CD14-positive monocyte (primary cell): ENCODE measurements at regions not wholly inside any gene's neighbourhood (a gene's known extent, or its start where the extent isn't known, plus 50 kb on each side); places are given as distances from the start of the nearest gene placed in this dataset.

ENCODE experiments used
- DNase-seq, 3 donors: peaks; one replicate each; pipeline ENCODE4 v3.0.0-alpha.2; 2011 to 2022
- H2AFZ ChIP-seq: 2 replicates; pipeline ENCODE4 v1.6.0; 2012; ENCODE audit warnings: mild to moderate bottlenecking, low read depth, low read length, inconsistent platforms; ENCODE audit not compliant: insufficient read depth, poor library complexity, severe bottlenecking
- H3K27ac ChIP-seq, 2 donors: 1 replicate in 1 of 2; 2 replicates in 1 of 2; pipeline ENCODE4 v1.5.1; 2012 to 2013; ENCODE audit warnings: low read length in 2 of 2, control low read depth in 1 of 2, inconsistent platforms in 1 of 2, low read depth in 1 of 2, mild to moderate bottlenecking in 1 of 2
- H3K27me3 ChIP-seq, 2 donors: one replicate each; pipeline versions ENCODE4 v1.6.0 to v1.6.1; 2011 to 2013; ENCODE audit warnings: low read length in 2 of 2; ENCODE audit not compliant: control insufficient read depth in 2 of 2, insufficient read depth in 2 of 2
- H3K36me3 ChIP-seq, 2 donors: replicated peaks in 1 of 2; 1 replicate in 1 of 2; 2 replicates in 1 of 2; pipeline versions ENCODE4 v1.5.1 to v1.6.1; 2012 to 2013; ENCODE audit warnings: low read length in 2 of 2, control low read depth in 1 of 2, inconsistent platforms in 1 of 2, mild to moderate bottlenecking in 1 of 2; ENCODE audit not compliant: insufficient read depth in 2 of 2, control insufficient read depth in 1 of 2
- H3K4me1 ChIP-seq, 2 donors: 1 replicate in 1 of 2; 2 replicates in 1 of 2; pipeline versions ENCODE4 v1.5.1 to v1.6.1; 2012 to 2013; ENCODE audit warnings: low read length in 2 of 2, control low read depth in 1 of 2, inconsistent platforms in 1 of 2, mild to moderate bottlenecking in 1 of 2, moderate library complexity in 1 of 2; ENCODE audit not compliant: insufficient read depth in 2 of 2, control insufficient read depth in 1 of 2
- H3K4me2 ChIP-seq: replicated peaks from 2 replicates; pipeline ENCODE3; 2012; ENCODE audit warnings: low read length, moderate library complexity, mild to moderate bottlenecking; ENCODE audit not compliant: poor library complexity, severe bottlenecking; ENCODE audit errors: extremely low read depth
- H3K4me3 ChIP-seq, 3 experiments: fragments of 200-600 bp in 1 of 3; sonication (generic) in 1 of 3; replicated peaks in 1 of 3; 1 replicate in 2 of 3; 2 replicates in 1 of 3; pipeline ENCODE4 v1.5.1; 2011 to 2013; ENCODE audit warnings: low read length in 3 of 3, mild to moderate bottlenecking in 3 of 3, control low read depth in 2 of 3, low read depth in 2 of 3, inconsistent platforms in 1 of 3, moderate library complexity in 1 of 3
- H3K79me2 ChIP-seq: 2 replicates; pipeline ENCODE4 v1.6.0; 2012; ENCODE audit warnings: mild to moderate bottlenecking, control low read depth, inconsistent platforms, low read length, moderate library complexity; ENCODE audit not compliant: insufficient read depth
- H3K9ac ChIP-seq: 2 replicates; pipeline ENCODE4 v1.6.0; 2017; ENCODE audit warnings: low read length, mild to moderate bottlenecking; ENCODE audit not compliant: insufficient read depth, poor library complexity, severe bottlenecking
- H3K9me3 ChIP-seq, 2 donors: replicated peaks in 1 of 2; 1 replicate in 1 of 2; 2 replicates in 1 of 2; pipeline versions ENCODE4 v1.5.1 to v1.6.1; 2012 to 2013; ENCODE audit warnings: low read length in 2 of 2, control low read depth in 1 of 2; ENCODE audit not compliant: control insufficient read depth in 1 of 2, insufficient read depth in 1 of 2
- H4K20me1 ChIP-seq: 2 replicates; pipeline ENCODE4 v1.6.0; 2012; ENCODE audit warnings: mild to moderate bottlenecking, low read length, control low read depth, moderate library complexity; ENCODE audit not compliant: insufficient read depth
- H3K27ac Mint-ChIP-seq, 7 donors: one replicate each; pipeline ENCODE4 v1.8.0; 2020; ENCODE audit warnings: mild to moderate bottlenecking in 7 of 7, mixed read lengths in 7 of 7, moderate library complexity in 6 of 7, inconsistent platforms in 2 of 7
- H3K27me3 Mint-ChIP-seq, 3 donors: one replicate each; pipeline ENCODE4 v1.8.0; 2021 to 2022; ENCODE audit warnings: low read depth in 3 of 3, mild to moderate bottlenecking in 3 of 3, mixed read lengths in 3 of 3, moderate library complexity in 3 of 3, inconsistent platforms in 1 of 3
- H3K36me3 Mint-ChIP-seq, 2 donors: one replicate each; pipeline ENCODE4 v1.8.0; 2020; ENCODE audit warnings: mixed read lengths in 2 of 2, inconsistent platforms in 1 of 2, mild to moderate bottlenecking in 1 of 2
- H3K4me1 Mint-ChIP-seq: one replicate; pipeline ENCODE4 v1.8.0; 2020; ENCODE audit warnings: mild to moderate bottlenecking, mixed read lengths
- H3K4me3 Mint-ChIP-seq, 2 donors: one replicate each; pipeline ENCODE4 v1.8.0; 2020; ENCODE audit warnings: mild to moderate bottlenecking in 2 of 2, mixed read lengths in 2 of 2, moderate library complexity in 1 of 2
- H3K9me3 Mint-ChIP-seq, 7 donors: one replicate each; pipeline ENCODE4 v1.8.0; 2020 to 2022; ENCODE audit warnings: mixed read lengths in 7 of 7, mild to moderate bottlenecking in 6 of 7, moderate library complexity in 6 of 7, inconsistent platforms in 2 of 7
- WGBS: methylation state at CpG from one replicate; pipeline ENCODE4 v1.1.5; 2013; ENCODE audit warnings: missing lambda C conversion rate; ENCODE audit not compliant: insufficient coverage; 5-methylcytosine and 5-hydroxymethylcytosine counted together
- intact Hi-C, 2 donors: fragments of 100-400 bp; cut with micrococcal nuclease; formaldehyde crosslinking; loops; one replicate each; pipeline versions ENCODE4 v1.15.0 to v1.15.1; 2023
- TF ChIP-seq, protein P1 (sequence below): fragments of 200-600 bp; IDR thresholded peaks from one replicate; pipeline ENCODE4 v1.8.0; 2022; ENCODE audit warnings: antibody characterized with exemption, mild to moderate bottlenecking

GRCh38 chr7:24408798-24409430, 124.9 kb downstream of the NPY start:
- intact Hi-C loops, result loop anchor here in 1 of 2 donors (10.0 kb wide), 1 partner anchor 686 kb away; no protein-coding TSS in a partner anchor
- H3K36me3 Mint-ChIP-seq, result no peaks in the 10 kb centered on the region
- no peaks in the 10 kb centered on the region for H3K9me3 Mint-ChIP-seq
- TF ChIP-seq, protein P1, sequence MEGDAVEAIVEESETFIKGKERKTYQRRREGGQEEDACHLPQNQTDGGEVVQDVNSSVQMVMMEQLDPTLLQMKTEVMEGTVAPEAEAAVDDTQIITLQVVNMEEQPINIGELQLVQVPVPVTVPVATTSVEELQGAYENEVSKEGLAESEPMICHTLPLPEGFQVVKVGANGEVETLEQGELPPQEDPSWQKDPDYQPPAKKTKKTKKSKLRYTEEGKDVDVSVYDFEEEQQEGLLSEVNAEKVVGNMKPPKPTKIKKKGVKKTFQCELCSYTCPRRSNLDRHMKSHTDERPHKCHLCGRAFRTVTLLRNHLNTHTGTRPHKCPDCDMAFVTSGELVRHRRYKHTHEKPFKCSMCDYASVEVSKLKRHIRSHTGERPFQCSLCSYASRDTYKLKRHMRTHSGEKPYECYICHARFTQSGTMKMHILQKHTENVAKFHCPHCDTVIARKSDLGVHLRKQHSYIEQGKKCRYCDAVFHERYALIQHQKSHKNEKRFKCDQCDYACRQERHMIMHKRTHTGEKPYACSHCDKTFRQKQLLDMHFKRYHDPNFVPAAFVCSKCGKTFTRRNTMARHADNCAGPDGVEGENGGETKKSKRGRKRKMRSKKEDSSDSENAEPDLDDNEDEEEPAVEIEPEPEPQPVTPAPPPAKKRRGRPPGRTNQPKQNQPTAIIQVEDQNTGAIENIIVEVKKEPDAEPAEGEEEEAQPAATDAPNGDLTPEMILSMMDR, result no peak
- Histone ChIP-seq H3K36me3 (no peaks in the 10 kb centered on the region), H4K20me1 (no peaks in the 10 kb centered on the region), H3K9ac (no peak overlapping the region), H2AFZ (no peak overlapping the region), H3K9me3 (no peaks in the 10 kb centered on the region), H3K27ac (no peak overlapping the region), H3K4me3 (no peak overlapping the region), H3K4me1 (no peaks in the 10 kb centered on the region), H3K27me3 (no peaks in the 10 kb centered on the region), H3K79me2 (no peaks in the 10 kb centered on the region), H3K4me2 (no peak overlapping the region)
- WGBS, result 100% methylated on average over 5 of the region's 9 CpGs
- no peaks in the 10 kb centered on the region for H3K4me1 Mint-ChIP-seq
- H3K27ac Mint-ChIP-seq, result no peak overlapping the region
- H3K4me3 Mint-ChIP-seq, result no peak overlapping the region
- DNase-seq, result no peak
- no peaks in the 10 kb centered on the region for H3K27me3 Mint-ChIP-seq

DNA sequence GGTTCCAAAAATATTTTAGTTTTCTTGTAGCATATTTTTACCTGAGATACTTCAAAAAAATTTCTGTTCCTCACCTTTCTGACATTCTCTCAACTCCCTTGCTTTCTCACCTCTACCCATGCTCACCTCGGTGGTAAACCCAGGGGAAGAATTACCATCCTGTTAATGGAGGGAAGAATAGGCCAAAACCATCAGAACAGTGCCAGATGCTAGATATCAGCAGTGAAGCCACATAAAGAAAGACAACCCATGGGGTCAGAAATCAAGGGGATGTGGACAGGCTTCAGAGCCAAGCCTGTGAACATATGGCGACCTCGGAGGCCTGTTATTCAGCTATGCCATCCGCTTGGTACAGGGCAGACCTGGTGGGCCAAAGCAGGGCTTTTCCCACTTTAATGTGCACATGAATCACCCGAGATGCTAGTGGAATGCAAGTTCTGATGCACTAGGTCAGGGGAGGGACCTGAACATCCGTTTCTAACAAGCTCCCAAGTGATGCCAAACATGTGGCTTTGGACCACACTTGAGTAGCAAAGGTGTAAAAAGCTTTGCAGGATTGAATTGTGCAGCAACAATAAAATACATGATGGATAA, 125.5 kb downstream of the NPY start:
- no peak for DNase-seq

More for the DNA sequence above, 125.5 kb downstream of the NPY start:
- peak overlapping the region in 1 of 7 donors; percentile 52 for H3K27ac Mint-ChIP-seq
- Histone ChIP-seq H3K4me3 (no peak overlapping the region), H2AFZ (no peak overlapping the region), H3K79me2 (no peaks in the 10 kb centered on the region), H3K27me3 (no peaks in the 10 kb centered on the region), H3K9ac (no peak overlapping the region), H3K4me2 (no peak overlapping the region), H3K9me3 (no peaks in the 10 kb centered on the region), H3K36me3 (no peaks in the 10 kb centered on the region), H3K4me1 (no peaks in the 10 kb centered on the region), H4K20me1 (no peaks in the 10 kb centered on the region), H3K27ac (no peak overlapping the region)
- 89% methylated on average over 5 of the region's 6 CpGs for WGBS
- H3K4me3 Mint-ChIP-seq, result no peak overlapping the region
- H3K27me3 Mint-ChIP-seq, result peaks cover 0 to 2% (median 0%) of the 10 kb centered on the region in 3 donors
- no peaks in the 10 kb centered on the region for H3K4me1 Mint-ChIP-seq
- intact Hi-C loops, result loop anchor here in 1 of 2 donors (10.0 kb wide), 1 partner anchor 685 kb away; no protein-coding TSS in a partner anchor
- TF ChIP-seq, protein P1, result no peak
- peaks cover 0 to 4% (median 0%) of the 10 kb centered on the region in 7 donors for H3K9me3 Mint-ChIP-seq
- no peaks in the 10 kb centered on the region for H3K36me3 Mint-ChIP-seq
